Loucy (cell line): ENCODE measurements at regions not wholly inside any gene's neighbourhood (a gene's known extent, or its start where the extent isn't known, plus 50 kb on each side); places are given as distances from the start of the nearest gene placed in this dataset.

ENCODE experiments used
- CTCF ChIP-seq: fragments of 200-600 bp; sonication (generic); conservative IDR thresholded peaks from 2 replicates; pipeline ENCODE4 v1.5.1; 2014; ENCODE audit warnings: mild to moderate bottlenecking, antibody characterized with exemption, low read length
- EZH2phosphoT487 ChIP-seq: fragments of 200-600 bp; IDR thresholded peaks from 2 replicates; pipeline ENCODE4 v1.6.1; 2018; ENCODE audit warnings: antibody characterized with exemption, mild to moderate bottlenecking, moderate library complexity, borderline replicate concordance

- no peak for TF ChIP-seq CTCF
- TF ChIP-seq EZH2phosphoT487: no peak
Observed at GRCh38 chr6:27158316-27158643, 89.2 kb upstream of the PRSS16 start.
